CD4-positive, alpha-beta T cell (primary cell): ENCODE measurements at regions not wholly inside any gene's neighbourhood (a gene's known extent, or its start where the extent isn't known, plus 50 kb on each side); places are given as distances from the start of the nearest gene placed in this dataset.

Source experiments
- ATAC-seq: fragments of 200-7000 bp; cut with Tn5 transposase; one replicate; pipeline ENCODE4 v1.10.0; 2022; ENCODE audit warnings: mild to moderate bottlenecking; ENCODE audit not compliant: poor library complexity
- CTCF ChIA-PET: fragments of 350-600 bp; sonication (Branson Sonifier 250); formaldehyde crosslinking; loops from one replicate; lab custom pipeline; 2021; ENCODE audit warnings: antibody characterized with exemption, inconsistent platforms; lab: Charles Lee
- POLR2A ChIA-PET: fragments of 350-600 bp; sonication (Branson Sonifier 250); formaldehyde crosslinking; loops from one replicate; lab custom pipeline; 2021; ENCODE audit warnings: antibody characterized with exemption, inconsistent platforms; lab: Charles Lee
- DNase-seq, 14 experiments: peaks; one replicate each; pipeline ENCODE4 v3.0.0-alpha.2; 2013 to 2020; ENCODE audit warnings: mixed read lengths in 2 of 14
- H3K27ac ChIP-seq, 2 donors: one replicate each; pipeline versions ENCODE4 v1.5.1 to v1.7.0; 2013; ENCODE audit warnings: low read length in 2 of 2, low read depth in 1 of 2, mild to moderate bottlenecking in 1 of 2
- H3K27me3 ChIP-seq, 2 experiments: 1 replicate in 1 of 2; 2 replicates in 1 of 2; pipeline versions ENCODE4 v1.6.1 to v1.7.0; 2013; ENCODE audit warnings: low read length in 2 of 2, control low read depth in 1 of 2, mild to moderate bottlenecking in 1 of 2, moderate library complexity in 1 of 2; ENCODE audit not compliant: insufficient read depth in 2 of 2, control insufficient read depth in 1 of 2
- H3K36me3 ChIP-seq: one replicate; pipeline ENCODE4 v1.6.1; 2013; ENCODE audit warnings: low read length, control low read depth; ENCODE audit not compliant: insufficient read depth
- H3K4me1 ChIP-seq: one replicate; pipeline ENCODE4 v1.6.1; 2013; ENCODE audit warnings: low read length, control low read depth; ENCODE audit not compliant: insufficient read depth
- H3K4me3 ChIP-seq: one replicate; pipeline ENCODE4 v1.5.1; 2013; ENCODE audit warnings: mild to moderate bottlenecking, low read length, moderate library complexity
- H3K9me3 ChIP-seq, 2 experiments: 1 replicate in 1 of 2; 2 replicates in 1 of 2; pipeline versions ENCODE4 v1.6.1 to v1.7.0; 2013; ENCODE audit warnings: low read length in 2 of 2, mild to moderate bottlenecking in 2 of 2, control low read depth in 1 of 2, moderate library complexity in 1 of 2; ENCODE audit not compliant: control insufficient read depth in 1 of 2, insufficient read depth in 1 of 2
- H3K27ac Mint-ChIP-seq: one replicate; pipeline ENCODE4 v1.8.0; 2020; ENCODE audit warnings: mixed read lengths
- H3K27me3 Mint-ChIP-seq: one replicate; pipeline ENCODE4 v1.8.0; 2021; ENCODE audit warnings: mixed read lengths
- H3K36me3 Mint-ChIP-seq: one replicate; pipeline ENCODE4 v1.8.0; 2021; ENCODE audit warnings: low read depth, mixed read lengths
- H3K4me1 Mint-ChIP-seq: one replicate; pipeline ENCODE4 v1.8.0; 2021; ENCODE audit warnings: low read depth, mixed read lengths
- H3K4me3 Mint-ChIP-seq: one replicate; pipeline ENCODE4 v1.8.0; 2020; ENCODE audit warnings: mild to moderate bottlenecking, mixed read lengths
- H3K9me3 Mint-ChIP-seq: one replicate; pipeline ENCODE4 v1.8.0; 2020; ENCODE audit warnings: mixed read lengths
- CTCF ChIP-seq: fragments of 200-600 bp; IDR thresholded peaks from one replicate; pipeline ENCODE4 v1.8.0; 2022; ENCODE audit warnings: antibody characterized with exemption, mild to moderate bottlenecking
- intact Hi-C, 2 experiments: fragments of 100-400 bp; cut with DNase I in 1 of 2; cut with micrococcal nuclease in 1 of 2; formaldehyde crosslinking; loops; one replicate each; pipeline versions ENCODE4 v1.15.1 to v1.9.0; 2023 to 2025; cut with DNase I, micrococcal nuclease

DNA sequence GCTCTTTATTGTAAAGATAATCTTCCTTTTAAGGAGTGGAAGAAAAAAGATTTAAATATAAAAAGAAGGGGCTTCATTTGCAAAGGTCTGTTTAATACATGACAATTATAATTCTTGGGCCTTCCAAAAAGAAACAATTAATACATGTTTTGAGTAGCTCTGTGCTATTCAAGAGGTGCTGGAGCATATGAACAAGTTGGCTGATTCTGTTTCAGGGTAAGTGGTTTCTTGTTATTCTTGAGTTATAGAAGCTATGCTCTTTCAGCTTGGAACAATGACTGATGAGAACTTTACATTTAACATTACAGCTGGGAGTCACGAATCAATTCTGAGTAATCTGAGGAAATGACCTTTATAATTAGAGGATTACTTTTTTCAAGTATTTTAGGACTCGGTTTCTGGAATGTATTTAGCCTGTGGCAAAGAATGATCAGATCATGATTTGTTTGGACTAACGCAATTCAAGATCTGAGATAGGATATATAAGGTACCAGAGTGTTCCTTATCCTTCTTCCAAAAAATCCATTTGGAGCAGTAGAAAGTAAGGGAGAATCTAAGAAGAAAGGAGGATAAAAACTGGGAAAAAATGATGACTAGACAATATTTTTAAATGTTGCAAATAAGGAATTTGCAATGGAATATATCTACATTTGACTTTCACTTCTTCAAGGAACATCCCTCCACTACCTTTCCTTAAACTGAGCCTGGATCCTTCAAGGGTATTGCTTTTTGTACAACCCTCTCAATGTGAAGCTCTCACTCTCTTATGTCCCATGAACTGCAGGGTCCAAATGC lies 77.1 kb upstream of the KCTD3 start:
- intact Hi-C loops = no loop called here
- H3K4me3 ChIP-seq = no peak overlapping the region
- no peak overlapping the region for H3K4me3 Mint-ChIP-seq
- no peak for TF ChIP-seq CTCF
- H3K4me1 ChIP-seq = no peaks in the 10 kb centered on the region
- H3K4me1 Mint-ChIP-seq = no peaks in the 10 kb centered on the region
- ChIA-PET CTCF (no interaction called here), POLR2A (no interaction called here)
- H3K27me3 Mint-ChIP-seq = peaks cover 8% of the 10 kb centered on the region
- H3K9me3 Mint-ChIP-seq = peaks cover 8% of the 10 kb centered on the region
- H3K36me3 ChIP-seq = no peaks in the 10 kb centered on the region
- no peaks in the 10 kb centered on the region for H3K36me3 Mint-ChIP-seq
- H3K9me3 ChIP-seq = peaks cover 0 to 3% of the 10 kb centered on the region in 2 experiments
- H3K27ac ChIP-seq = no peak overlapping the region
- DNase-seq (no peak), ATAC-seq (no peak)
- no peak overlapping the region for H3K27ac Mint-ChIP-seq
- no peaks in the 10 kb centered on the region for H3K27me3 ChIP-seq

- H3K27me3 ChIP-seq = peaks cover 0 to 3% of the 10 kb centered on the region in 2 experiments
- ChIA-PET POLR2A (no interaction called here), CTCF (no interaction called here)
- no peak overlapping the region for H3K4me3 ChIP-seq
- DNase-seq = no peak
- no peak overlapping the region for H3K27ac Mint-ChIP-seq
- peaks cover 30% of the 10 kb centered on the region for H3K27me3 Mint-ChIP-seq
- TF ChIP-seq CTCF = no peak
- no peaks in the 10 kb centered on the region for H3K4me1 ChIP-seq
- no peak overlapping the region for H3K27ac ChIP-seq
- intact Hi-C loops = no loop called here
- H3K9me3 ChIP-seq = peaks cover 0 to under 1% of the 10 kb centered on the region in 2 experiments
- H3K36me3 Mint-ChIP-seq = no peaks in the 10 kb centered on the region
- H3K36me3 ChIP-seq = no peaks in the 10 kb centered on the region
- ATAC-seq = no peak
- H3K9me3 Mint-ChIP-seq = peaks cover 4% of the 10 kb centered on the region
- H3K4me1 Mint-ChIP-seq = no peaks in the 10 kb centered on the region
- no peak overlapping the region for H3K4me3 Mint-ChIP-seq
These were observed 69.6 kb upstream of the KCTD3 start for GRCh38 chr1:215497528-215497927.

DNA sequence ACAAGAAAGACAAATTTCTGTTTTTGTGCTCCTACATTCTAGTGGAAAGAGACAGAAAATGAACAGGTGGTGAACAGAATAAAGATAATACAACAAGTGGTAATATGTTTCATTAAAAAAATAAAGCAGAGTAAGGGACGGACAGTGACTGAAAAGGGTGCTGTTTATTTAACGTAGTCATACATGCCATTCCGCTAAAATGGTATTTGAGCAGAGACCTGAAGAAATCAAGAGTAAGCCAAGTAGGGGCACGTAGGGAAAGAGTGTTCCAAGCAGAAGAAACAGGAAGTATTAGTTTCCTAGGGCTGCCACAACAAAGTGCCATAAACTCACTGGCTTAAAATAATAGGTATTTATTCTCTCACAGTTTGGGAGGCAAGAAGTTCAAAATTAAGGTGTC lies 65.6 kb upstream of the KCTD3 start:
- Histone ChIP-seq H3K4me1 (no peaks in the 10 kb centered on the region), H3K27me3 (peaks cover 0 to 3% of the 10 kb centered on the region in 2 experiments), H3K36me3 (no peaks in the 10 kb centered on the region), H3K4me3 (no peak overlapping the region), H3K27ac (no peak overlapping the region), H3K9me3 (no peaks in the 10 kb centered on the region)
- Mint-ChIP-seq H3K27ac (no peak overlapping the region), H3K36me3 (no peaks in the 10 kb centered on the region), H3K27me3 (peaks cover 31% of the 10 kb centered on the region), H3K4me1 (no peaks in the 10 kb centered on the region), H3K4me3 (no peak overlapping the region), H3K9me3 (no peaks in the 10 kb centered on the region)
- ATAC-seq (no peak), DNase-seq (no peak)
- ChIA-PET CTCF (no interaction called here), POLR2A (no interaction called here)
- intact Hi-C loops = no loop called here
- no peak for TF ChIP-seq CTCF
